Activated naive CD8-positive, alpha-beta T cell treated with anti-CD3 and anti-CD28 coated beads for 36 hours (primary cell): ENCODE measurements at regions not wholly inside any gene's neighbourhood (a gene's known extent, or its start where the extent isn't known, plus 50 kb on each side); places are given as distances from the start of the nearest gene placed in this dataset.

ENCODE experiments used
- DNase-seq: peaks from one replicate; pipeline ENCODE4 v3.0.0; 2021
- H3K27ac Mint-ChIP-seq: one replicate; pipeline ENCODE4 v1.8.0; 2022; ENCODE audit warnings: mild to moderate bottlenecking, moderate library complexity, mixed read lengths
- H3K27me3 Mint-ChIP-seq: one replicate; pipeline ENCODE4 v1.8.0; 2022; ENCODE audit warnings: mild to moderate bottlenecking, mixed read lengths
- H3K36me3 Mint-ChIP-seq: one replicate; pipeline ENCODE4 v1.8.0; 2021; ENCODE audit warnings: mild to moderate bottlenecking, mixed read lengths
- H3K4me1 Mint-ChIP-seq: one replicate; pipeline ENCODE4 v1.8.0; 2021; ENCODE audit warnings: mixed read lengths
- H3K4me3 Mint-ChIP-seq: one replicate; pipeline ENCODE4 v1.8.0; 2022; ENCODE audit warnings: mild to moderate bottlenecking, moderate library complexity, mixed read lengths
- H3K9me3 Mint-ChIP-seq: one replicate; pipeline ENCODE4 v1.8.0; 2022; ENCODE audit warnings: mixed read lengths

- Mint-ChIP-seq H3K4me3 (no peak overlapping the region), H3K27me3 (peaks cover 10% of the 10 kb centered on the region), H3K4me1 (no peaks in the 10 kb centered on the region), H3K9me3 (no peaks in the 10 kb centered on the region), H3K27ac (no peak overlapping the region), H3K36me3 (no peaks in the 10 kb centered on the region)
- DNase-seq = no peak
Observed at GRCh38 chr5:37994729-37995128, 154.9 kb upstream of the GDNF start.

- no peaks in the 10 kb centered on the region for H3K36me3 Mint-ChIP-seq
- no peak for DNase-seq
- no peak overlapping the region for H3K4me3 Mint-ChIP-seq
- no peak overlapping the region for H3K27ac Mint-ChIP-seq
- no peaks in the 10 kb centered on the region for H3K9me3 Mint-ChIP-seq
- H3K4me1 Mint-ChIP-seq = no peaks in the 10 kb centered on the region
- H3K27me3 Mint-ChIP-seq = peaks cover 12% of the 10 kb centered on the region
Observed at GRCh38 chr5:37991301-37992299, 151.8 kb upstream of the GDNF start.

- H3K4me1 Mint-ChIP-seq = no peaks in the 10 kb centered on the region
- no peak overlapping the region for H3K27ac Mint-ChIP-seq
- DNase-seq = no peak
- H3K27me3 Mint-ChIP-seq = peaks cover 11% of the 10 kb centered on the region
- no peak overlapping the region for H3K4me3 Mint-ChIP-seq
- H3K9me3 Mint-ChIP-seq = no peaks in the 10 kb centered on the region
- H3K36me3 Mint-ChIP-seq = no peaks in the 10 kb centered on the region
Observed at GRCh38 chr5:37989884-37990283, 150.0 kb upstream of the GDNF start.

GRCh38 chr5:37988454-37989046 lies 148.7 kb upstream of the GDNF start:
- H3K27ac Mint-ChIP-seq = no peak overlapping the region
- no peak for DNase-seq
- H3K4me3 Mint-ChIP-seq = no peak overlapping the region
- H3K9me3 Mint-ChIP-seq = no peaks in the 10 kb centered on the region
- peaks cover 7% of the 10 kb centered on the region for H3K27me3 Mint-ChIP-seq
- H3K36me3 Mint-ChIP-seq = no peaks in the 10 kb centered on the region
- no peaks in the 10 kb centered on the region for H3K4me1 Mint-ChIP-seq

- H3K36me3 Mint-ChIP-seq = no peaks in the 10 kb centered on the region
- peaks cover 5% of the 10 kb centered on the region for H3K9me3 Mint-ChIP-seq
- no peaks in the 10 kb centered on the region for H3K4me1 Mint-ChIP-seq
- no peaks in the 10 kb centered on the region for H3K27me3 Mint-ChIP-seq
- H3K27ac Mint-ChIP-seq = no peak overlapping the region
- H3K4me3 Mint-ChIP-seq = no peak overlapping the region
- no peak for DNase-seq
Observed at GRCh38 chr5:37984300-37984699, 144.5 kb upstream of the GDNF start.

GRCh38 chr5:37983463-37983862 lies 143.6 kb upstream of the GDNF start:
- DNase-seq = no peak
- Mint-ChIP-seq H3K36me3 (no peaks in the 10 kb centered on the region), H3K9me3 (peaks cover 5% of the 10 kb centered on the region), H3K27ac (no peak overlapping the region), H3K4me1 (no peaks in the 10 kb centered on the region), H3K4me3 (no peak overlapping the region), H3K27me3 (no peaks in the 10 kb centered on the region)

- no peak overlapping the region for H3K27ac Mint-ChIP-seq
- no peaks in the 10 kb centered on the region for H3K27me3 Mint-ChIP-seq
- no peaks in the 10 kb centered on the region for H3K36me3 Mint-ChIP-seq
Observed at GRCh38 chr5:37979559-37979958, 139.7 kb upstream of the GDNF start.

GRCh38 chr5:37975531-37975930 lies 135.7 kb upstream of the GDNF start:
- no peak for DNase-seq
- Mint-ChIP-seq H3K4me1 (no peaks in the 10 kb centered on the region), H3K4me3 (no peak overlapping the region), H3K27ac (no peak overlapping the region), H3K27me3 (peaks cover 3% of the 10 kb centered on the region), H3K36me3 (no peaks in the 10 kb centered on the region), H3K9me3 (no peaks in the 10 kb centered on the region)

More at GRCh38 chr5:37979559-37979958, 139.7 kb upstream of the GDNF start:
- no peaks in the 10 kb centered on the region for H3K4me1 Mint-ChIP-seq
- no peak for DNase-seq
- H3K9me3 Mint-ChIP-seq = peaks cover 5% of the 10 kb centered on the region
- H3K4me3 Mint-ChIP-seq = no peak overlapping the region

GRCh38 chr5:37971483-37972024 lies 131.7 kb upstream of the GDNF start:
- Mint-ChIP-seq H3K4me1 (no peaks in the 10 kb centered on the region), H3K27ac (no peak overlapping the region), H3K4me3 (no peak overlapping the region), H3K36me3 (no peaks in the 10 kb centered on the region), H3K27me3 (peaks cover 3% of the 10 kb centered on the region), H3K9me3 (no peaks in the 10 kb centered on the region)
- DNase-seq = no peak

GRCh38 chr5:37966871-37967270 lies 127.0 kb upstream of the GDNF start:
- H3K9me3 Mint-ChIP-seq = no peaks in the 10 kb centered on the region
- H3K4me1 Mint-ChIP-seq = no peaks in the 10 kb centered on the region
- H3K4me3 Mint-ChIP-seq = no peak overlapping the region
- no peak overlapping the region for H3K27ac Mint-ChIP-seq
- DNase-seq = no peak
- H3K36me3 Mint-ChIP-seq = no peaks in the 10 kb centered on the region
- H3K27me3 Mint-ChIP-seq = no peaks in the 10 kb centered on the region

- Mint-ChIP-seq H3K27me3 (no peaks in the 10 kb centered on the region), H3K9me3 (no peaks in the 10 kb centered on the region), H3K4me3 (no peak overlapping the region), H3K36me3 (no peaks in the 10 kb centered on the region), H3K27ac (no peak overlapping the region), H3K4me1 (no peaks in the 10 kb centered on the region)
- DNase-seq = no peak
Observed at GRCh38 chr5:37966291-37966690, 126.5 kb upstream of the GDNF start.

- no peak overlapping the region for H3K27ac Mint-ChIP-seq
- no peak overlapping the region for H3K4me3 Mint-ChIP-seq
- DNase-seq = no peak
Observed at GRCh38 chr5:37962389-37962788, 122.5 kb upstream of the GDNF start.

GRCh38 chr5:37957218-37957617 lies 117.4 kb upstream of the GDNF start:
- peaks cover 20% of the 10 kb centered on the region for H3K9me3 Mint-ChIP-seq
- no peaks in the 10 kb centered on the region for H3K27me3 Mint-ChIP-seq
- DNase-seq = no peak
- no peak overlapping the region for H3K4me3 Mint-ChIP-seq
- no peaks in the 10 kb centered on the region for H3K4me1 Mint-ChIP-seq
- H3K36me3 Mint-ChIP-seq = no peaks in the 10 kb centered on the region
- H3K27ac Mint-ChIP-seq = no peak overlapping the region

More at GRCh38 chr5:37962389-37962788, 122.5 kb upstream of the GDNF start:
- H3K27me3 Mint-ChIP-seq = no peaks in the 10 kb centered on the region
- H3K4me1 Mint-ChIP-seq = no peaks in the 10 kb centered on the region
- peaks cover 20% of the 10 kb centered on the region for H3K9me3 Mint-ChIP-seq
- no peaks in the 10 kb centered on the region for H3K36me3 Mint-ChIP-seq

GRCh38 chr5:37955748-37956147 lies 115.9 kb upstream of the GDNF start:
- H3K9me3 Mint-ChIP-seq = peaks cover 18% of the 10 kb centered on the region
- no peaks in the 10 kb centered on the region for H3K4me1 Mint-ChIP-seq
- H3K4me3 Mint-ChIP-seq = no peak overlapping the region
- H3K27ac Mint-ChIP-seq = no peak overlapping the region
- no peaks in the 10 kb centered on the region for H3K27me3 Mint-ChIP-seq
- no peaks in the 10 kb centered on the region for H3K36me3 Mint-ChIP-seq
- DNase-seq = no peak

GRCh38 chr5:37954561-37954960 lies 114.7 kb upstream of the GDNF start:
- H3K36me3 Mint-ChIP-seq = no peaks in the 10 kb centered on the region
- no peak for DNase-seq
- H3K9me3 Mint-ChIP-seq = peaks cover 12% of the 10 kb centered on the region
- no peaks in the 10 kb centered on the region for H3K27me3 Mint-ChIP-seq
- no peak overlapping the region for H3K4me3 Mint-ChIP-seq
- no peaks in the 10 kb centered on the region for H3K4me1 Mint-ChIP-seq
- H3K27ac Mint-ChIP-seq = no peak overlapping the region
